NCI-H524 treated with DMSO at 0.1 percent for 48 hours (cell line): ENCODE measurements at regions not wholly inside any gene's neighbourhood (a gene's known extent, or its start where the extent isn't known, plus 50 kb on each side); places are given as distances from the start of the nearest gene placed in this dataset.
"Not testable (repeated sequence)": the region's sequence is repeated elsewhere in the genome, so short reads cannot be mapped to it uniquely, and the experiment has no call there.

Source experiments
- DNase-seq: peaks from one replicate; lab custom pipeline; 2025; lab: John Stamatoyannopoulos, UW

DNA sequence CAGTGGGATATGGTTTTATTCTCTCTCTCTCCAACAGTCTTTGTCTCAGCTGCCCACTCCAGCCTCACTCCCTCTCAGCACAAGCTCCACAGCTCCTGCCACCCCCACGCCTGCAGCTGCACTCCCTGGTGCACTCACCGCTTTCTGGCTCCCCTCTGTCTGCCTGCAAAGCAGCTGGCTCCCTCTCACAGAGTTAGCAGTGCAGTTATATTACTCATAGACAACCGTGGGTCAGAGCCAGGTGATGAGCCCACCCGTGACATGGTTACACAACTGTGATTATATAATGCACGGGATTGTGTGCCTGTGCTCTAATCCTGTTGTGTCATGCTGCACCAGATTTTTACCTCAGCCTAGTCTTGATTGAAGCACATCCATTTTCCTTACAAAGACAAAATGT, 276.9 kb upstream of the CHAC2 start:
- DNase-seq, result no peak

DNA sequence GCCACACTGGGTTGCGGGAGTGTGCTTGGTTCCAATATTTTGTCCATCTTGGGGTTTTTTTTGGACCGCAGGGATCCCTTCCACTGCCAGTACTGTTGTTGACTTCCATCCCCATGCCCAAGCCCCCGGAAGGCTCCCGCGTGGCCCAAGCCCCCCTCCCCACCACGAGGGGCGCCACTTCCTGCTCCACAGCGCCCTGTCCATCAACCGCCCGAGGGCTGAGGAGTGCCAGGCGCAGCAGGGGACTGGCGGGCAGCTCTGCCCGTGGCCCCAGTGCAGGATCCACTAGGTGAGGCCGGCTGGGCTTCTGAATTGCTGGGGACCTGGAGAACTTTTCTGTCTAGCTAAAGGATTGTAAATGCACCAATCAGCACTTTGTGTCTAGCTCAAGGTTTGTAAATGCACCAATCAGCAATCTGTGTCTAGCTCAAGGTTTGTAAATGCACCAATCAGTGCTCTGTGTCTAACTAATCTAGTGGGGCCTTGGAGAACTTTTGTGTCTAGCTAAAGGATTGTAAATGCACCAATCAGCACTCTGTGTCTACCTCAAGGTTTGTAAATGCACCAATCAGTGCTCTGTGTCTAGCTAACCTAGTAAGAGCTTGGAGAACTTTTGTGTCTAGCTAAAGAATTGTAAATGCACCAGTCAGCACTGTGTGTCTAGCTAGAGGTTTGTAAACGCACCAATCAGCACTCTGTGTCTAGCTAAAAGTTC, 281.3 kb upstream of the CHAC2 start:
- DNase-seq, result not testable (repeated sequence)

DNA sequence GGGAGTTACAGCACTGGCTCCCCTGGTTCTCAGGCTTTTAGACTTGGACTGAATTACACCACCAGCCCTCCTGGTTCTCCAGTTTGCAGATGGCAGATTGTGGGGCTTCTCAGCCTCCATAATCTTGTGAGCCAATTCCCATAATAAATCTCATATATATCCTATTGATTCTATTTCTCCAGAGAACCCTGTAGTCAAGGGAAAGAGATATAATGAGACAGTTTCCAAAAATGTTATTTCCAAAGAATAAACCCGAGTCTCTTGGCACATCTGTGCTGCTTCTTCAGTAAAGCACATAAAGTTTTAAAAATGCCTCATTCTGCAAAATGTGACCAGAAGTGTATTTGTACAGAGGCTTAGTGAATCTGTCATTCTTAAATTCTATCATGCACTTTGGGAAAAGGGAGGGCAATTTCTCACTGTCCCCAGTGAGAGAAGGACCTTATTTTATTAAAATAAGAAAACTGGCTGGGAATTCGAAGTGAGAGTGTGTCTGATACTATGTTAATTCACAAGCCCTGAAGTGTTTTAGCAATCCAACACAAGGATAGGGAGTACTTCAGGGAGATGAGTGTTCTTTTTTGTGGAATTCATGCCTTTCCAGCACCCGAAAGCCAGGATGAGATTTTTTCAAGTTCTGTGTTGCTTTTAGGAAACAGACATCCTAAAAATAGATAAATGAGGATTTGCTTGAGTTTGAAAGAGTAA, 282.4 kb upstream of the CHAC2 start:
- DNase-seq, result no peak

DNA sequence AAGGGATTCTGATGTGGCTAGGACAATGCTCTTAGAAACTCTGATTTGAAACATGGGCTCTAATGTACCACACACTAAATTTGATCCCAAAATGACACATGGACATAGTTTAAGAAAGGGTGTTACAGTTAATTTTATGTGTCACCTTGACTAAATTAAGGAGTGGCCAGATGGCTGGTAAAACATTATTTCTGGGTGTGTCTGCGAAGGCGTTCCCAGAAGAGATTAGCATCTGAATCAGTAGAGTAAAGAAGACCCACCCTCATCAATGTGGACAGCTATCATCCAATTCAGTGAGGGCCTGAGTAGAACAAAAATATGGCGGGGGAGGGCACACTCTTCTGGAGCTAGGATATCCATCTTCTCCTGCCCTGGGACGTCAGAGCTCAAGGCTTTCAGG, 283.1 kb upstream of the CHAC2 start:
- no peak for DNase-seq

DNA sequence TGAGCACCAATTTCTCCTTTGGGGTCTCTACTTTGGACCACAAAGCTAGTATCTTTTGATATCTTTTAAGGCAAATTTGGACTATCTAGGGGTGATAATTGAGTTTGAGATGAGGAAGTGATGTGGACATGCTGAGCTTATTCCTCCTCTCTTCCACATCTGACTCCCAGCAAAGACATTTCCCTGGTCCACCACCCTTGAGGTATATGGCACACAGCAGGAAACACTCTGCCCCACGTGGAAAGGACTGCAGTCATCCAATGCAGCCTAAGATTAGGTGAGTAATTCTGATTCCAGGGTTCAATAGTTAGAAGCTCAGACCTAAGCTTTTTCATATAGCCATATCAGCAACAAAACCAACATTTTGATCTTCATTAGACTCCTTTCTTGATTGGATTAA, 290.1 kb upstream of the CHAC2 start:
- DNase-seq, result no peak

DNA sequence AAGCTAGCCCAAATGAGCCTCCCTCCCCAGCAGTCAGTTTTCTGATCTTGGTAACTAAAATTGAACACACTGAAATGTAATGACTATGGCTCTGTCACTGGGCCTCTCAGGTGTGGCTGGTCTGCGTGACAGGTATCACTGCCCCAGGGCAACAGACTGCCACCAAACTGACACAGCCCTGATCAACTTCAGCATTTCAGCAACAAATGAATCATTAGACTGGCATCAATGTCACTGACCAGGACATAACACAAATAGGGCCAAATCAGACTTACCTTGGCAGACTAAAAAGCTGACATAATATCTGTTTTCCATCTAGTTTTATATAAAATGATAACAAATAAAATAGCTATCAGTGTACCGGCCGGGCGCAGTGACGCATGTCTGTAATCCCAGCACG, 290.8 kb upstream of the CHAC2 start:
- DNase-seq, result no peak

DNA sequence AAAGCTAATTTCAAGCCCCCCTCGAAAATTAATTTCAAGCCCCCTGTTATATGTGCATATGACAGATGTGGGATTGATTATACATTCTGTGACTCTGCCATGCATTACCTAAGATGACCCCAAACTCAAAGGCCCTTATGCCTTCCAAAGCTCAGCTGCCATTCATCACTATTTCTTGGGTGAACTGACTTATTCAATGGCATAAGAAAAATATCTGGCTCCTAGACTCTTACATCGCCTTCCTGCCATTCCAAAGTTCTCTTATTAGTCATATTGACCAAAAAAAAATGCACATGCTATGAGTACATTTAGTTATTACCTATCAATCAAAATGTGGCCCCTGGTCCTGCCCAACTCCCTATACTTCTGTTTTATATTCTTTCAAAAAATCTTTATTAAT, 291.8 kb upstream of the CHAC2 start:
- no peak for DNase-seq

DNA sequence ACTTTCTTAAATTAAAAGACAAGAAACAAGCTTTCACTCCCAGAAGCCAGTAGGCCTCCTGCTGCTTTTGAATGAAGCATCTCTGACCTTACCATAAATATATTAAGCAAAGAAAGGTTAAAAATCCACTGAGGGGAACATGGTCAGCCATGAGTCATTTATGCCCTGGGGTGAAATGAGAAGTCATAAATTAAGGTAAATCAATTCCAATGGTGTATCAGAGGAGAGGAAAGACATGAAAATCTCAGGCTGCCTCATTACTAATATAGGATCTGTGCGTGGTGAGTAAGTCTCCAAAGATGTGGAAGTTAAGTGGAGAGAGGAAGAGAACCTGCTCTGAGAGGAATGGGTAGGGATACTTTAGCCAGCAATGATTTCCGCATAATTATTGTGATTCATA, 292.3 kb upstream of the CHAC2 start:
- no peak for DNase-seq

DNA sequence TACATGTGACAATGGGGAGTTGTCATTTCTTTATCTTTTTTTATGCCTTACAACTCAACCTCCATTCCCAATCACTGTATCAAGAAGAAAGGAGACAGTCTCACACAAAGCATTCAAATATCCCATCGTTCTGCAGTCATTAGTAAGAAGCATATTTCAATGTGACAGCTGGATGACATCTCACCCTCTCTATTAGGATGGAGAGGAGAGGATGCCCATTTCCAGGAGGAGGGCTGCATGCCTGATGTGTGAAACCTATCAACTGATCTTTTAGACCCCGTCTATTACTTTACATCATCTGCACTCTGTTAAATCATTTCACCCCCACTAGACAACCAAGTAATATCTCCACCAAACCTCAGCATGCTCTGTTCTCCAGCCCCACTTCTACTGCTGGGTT, 292.7 kb upstream of the CHAC2 start:
- DNase-seq, result no peak

DNA sequence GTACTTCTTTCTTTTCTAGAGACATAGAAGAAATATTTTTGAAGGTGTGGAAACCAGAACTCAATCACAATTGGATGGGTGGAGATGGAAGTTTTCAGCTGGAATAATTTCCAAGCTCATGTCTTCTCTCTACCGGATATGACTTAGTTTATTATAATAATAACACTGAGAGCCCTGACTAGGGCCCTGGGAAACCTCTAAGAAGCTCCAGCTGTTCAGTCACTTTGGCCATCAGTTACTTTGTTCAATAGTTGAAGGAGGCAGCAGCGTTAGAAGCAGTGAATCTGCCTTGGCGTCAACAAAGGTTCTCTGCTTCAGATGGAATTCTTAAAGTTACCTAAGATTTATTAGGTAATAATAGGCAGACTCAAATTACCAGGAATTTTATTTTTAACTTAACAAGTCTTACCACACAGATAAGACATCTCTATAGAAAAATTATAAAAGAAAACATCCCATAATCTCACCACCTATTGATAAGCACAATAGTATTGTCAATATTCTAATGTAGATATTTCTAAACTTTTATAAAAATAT, 293.8 kb upstream of the CHAC2 start:
- DNase-seq, result no peak

DNA sequence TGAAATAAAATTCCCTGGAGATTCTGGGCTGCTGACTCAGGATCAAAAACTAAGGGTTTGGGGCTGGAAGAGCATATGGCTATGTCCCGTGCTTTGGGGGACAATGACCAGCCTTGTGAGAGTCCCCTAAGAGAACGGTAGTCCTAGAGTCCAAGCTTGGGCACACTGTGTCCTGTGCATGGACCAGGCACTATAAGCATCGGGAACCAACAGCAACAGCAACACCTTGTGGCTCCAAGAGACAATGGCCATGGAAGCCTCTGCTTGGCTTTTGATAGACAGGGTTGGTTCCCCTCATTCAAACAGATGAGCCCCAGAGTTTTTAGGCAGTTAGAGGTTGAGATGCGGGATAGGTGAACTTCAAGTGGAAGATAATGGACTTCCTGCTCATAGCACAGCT, 294.4 kb upstream of the CHAC2 start:
- DNase-seq, result no peak

DNA sequence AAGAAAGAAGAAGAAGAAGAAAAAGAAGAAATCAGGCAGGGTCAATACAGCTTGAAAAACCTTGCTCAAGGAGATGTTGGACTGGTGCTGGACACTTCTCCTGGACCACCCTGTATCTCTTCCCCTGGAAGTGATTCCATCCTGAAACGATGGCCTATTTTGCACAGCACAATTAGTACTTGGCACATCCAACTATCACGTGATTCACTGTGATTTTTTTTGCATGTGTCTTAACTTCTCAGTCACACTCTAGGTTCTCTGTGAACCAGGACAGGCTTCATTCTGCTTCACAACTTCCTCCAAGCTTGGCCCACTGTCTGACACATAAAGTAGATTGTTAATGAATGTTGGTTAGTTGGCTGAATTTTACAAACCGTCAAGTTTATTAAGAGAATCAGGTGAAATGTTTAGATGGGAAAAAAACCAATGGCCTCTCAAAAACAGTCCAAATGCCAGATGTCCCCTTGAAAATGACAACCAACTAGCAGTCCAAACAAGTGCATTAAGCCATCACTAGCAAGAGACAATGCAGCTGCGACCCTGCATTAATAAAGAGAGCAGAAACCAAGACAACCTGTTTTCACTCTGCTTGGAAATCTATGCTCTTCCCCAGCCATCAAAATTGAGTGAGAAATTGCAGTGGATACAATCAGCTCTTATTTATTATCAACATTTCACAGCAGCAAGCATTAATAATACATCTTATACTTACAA, 300.0 kb upstream of the CHAC2 start:
- DNase-seq, result no peak

DNA sequence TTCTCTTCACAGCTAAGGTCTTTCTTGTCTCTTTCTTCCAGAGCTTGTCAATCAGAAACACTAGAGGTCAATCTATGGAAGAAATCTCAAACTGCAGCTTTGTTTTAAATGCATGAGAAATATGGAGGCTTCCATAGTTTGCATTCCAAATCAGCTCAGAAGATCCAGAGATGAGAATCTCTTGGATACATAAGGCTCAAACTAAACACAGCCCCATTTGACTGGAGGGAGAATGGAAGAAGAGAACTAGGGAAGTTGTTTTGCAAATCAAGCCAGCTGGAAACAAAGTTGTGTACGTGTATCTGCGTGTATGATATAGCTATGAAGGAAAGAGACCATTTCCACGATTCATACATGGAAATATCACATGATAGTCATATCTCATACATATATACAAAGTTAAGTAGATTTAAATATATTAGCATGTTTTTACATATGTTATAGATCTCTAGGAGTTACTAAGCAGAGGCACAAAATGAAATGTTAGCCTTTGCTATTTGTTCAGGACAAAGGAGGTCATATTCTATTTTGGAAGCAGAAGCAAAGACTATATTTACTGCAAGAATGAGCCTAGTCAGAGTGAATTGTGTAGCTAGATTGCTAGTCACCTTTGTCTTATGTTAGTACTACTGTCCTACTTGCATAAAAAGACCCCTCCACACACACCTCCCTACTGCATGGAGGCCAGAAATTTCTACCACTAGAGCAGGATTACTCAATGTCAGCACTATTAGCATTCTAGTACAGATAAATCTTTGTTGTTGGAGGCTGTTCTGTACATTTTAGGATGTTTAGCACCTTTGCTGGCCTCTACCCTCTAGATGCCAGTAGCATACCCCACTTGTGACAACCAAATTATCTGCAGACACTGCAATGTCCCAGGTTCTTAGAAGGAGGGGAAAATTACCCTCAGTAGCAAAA, 303.5 kb upstream of the CHAC2 start:
- DNase-seq, result no peak

DNA sequence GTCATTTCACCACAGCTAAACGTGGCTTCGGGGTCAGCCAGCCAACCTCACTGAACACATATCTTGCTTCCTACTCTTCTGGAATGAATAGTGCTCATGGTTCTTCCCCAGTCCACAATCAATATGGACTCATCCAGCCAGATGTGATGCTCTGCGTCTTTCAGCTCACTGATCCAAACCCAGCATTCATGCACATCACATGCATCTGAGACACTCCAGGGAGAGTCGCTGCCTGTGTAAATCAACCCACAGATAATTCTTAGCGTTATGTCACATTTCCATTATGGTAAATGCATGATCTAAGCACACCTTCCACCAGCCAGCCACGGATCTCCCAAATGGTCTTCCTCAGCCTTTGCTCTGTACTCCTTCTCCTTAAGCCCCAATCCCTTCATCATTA, 306.7 kb upstream of the CHAC2 start:
- no peak for DNase-seq

DNA sequence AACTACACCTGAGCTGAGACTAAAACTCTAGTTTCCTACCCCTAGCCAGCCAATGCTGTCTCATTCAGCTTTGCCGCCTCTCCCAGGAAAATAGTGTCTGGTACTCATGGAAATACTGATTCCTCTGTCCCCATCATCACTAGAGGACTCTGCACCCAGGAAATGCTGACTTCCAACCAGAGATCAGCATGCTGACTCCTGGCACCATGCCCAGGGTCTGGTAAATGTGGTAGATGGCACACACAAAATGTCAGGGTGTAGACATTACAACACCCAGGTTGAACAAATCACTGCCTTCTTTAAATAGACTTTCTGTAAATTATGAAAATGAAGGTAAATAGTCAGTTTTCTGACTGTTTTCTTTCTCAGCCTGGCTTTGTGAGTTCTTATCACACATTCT, 307.3 kb upstream of the CHAC2 start:
- DNase-seq, result no peak

DNA sequence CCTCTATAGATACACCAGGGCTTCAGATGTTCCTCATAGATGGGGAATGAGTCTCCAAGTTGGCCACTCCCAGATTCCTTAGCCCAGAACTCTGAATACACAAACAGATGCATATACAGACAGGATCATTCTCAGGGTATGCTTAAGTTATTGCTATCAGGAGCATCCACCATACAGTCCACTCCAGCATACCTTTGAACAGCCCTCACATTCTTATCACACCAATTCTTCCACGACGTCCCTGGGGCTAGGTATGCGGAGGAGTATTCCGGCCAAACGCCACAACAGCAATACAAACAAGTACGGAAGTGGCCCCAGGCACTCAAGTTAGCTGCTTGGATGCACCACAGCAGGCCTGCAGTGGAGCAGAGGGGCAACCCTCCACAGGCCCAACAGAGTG, 312.5 kb upstream of the CHAC2 start:
- DNase-seq, result no peak

DNA sequence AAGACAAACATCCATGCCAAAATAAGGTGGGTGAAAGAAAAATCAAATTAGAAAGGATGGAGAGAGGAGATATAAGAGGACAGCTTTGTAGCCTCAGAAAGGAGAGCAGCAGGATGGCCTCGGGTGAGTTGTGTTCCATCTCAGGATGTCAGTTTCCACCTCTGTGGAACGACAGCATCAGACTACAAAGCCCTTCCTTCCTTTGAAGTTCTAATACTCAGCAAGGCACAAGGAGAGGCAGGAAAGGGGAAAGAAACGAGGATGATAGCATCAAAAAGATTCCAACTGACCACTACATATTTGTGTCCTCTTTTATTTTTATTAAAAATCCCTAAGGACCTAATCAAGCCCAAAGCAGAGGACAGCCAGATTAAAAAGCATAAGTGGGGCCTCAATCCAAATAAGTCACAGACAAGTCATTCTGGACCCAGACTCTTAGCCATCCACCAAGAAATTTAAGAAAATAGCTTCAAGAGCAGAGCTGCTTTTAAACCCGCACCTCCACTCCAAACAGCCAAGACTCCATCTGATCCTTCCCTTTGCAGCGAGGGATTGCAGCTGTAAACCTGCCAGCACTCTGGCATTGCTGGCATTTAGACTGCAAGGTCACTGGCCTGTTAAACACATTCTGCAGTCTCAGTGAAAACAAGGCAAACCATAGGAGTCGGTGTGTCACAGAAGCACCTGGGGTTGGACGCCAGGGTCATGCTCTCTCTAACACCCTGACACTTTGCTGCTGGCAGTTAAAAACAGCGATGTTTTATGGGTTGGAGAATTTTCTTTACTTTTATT, 314.5 kb upstream of the CHAC2 start:
- DNase-seq, result no peak

DNA sequence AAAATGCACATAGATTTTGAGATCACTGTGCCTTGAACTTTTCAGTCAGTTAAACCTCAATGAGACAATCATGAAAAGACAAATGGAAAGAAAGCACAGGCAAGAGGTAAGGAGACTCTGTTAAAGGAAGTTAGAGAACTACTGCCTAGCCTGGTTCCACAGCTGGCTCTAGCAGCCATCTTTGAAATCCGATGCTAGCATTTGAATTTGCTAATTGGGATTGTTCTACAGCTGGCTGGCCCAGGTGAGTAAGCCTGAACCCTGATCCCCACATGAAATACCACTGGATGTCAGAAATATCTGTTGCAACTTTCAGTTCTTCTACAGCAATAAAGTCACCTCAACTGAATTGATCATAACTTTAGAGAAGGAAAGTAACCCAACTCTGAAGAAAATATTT, 315.2 kb upstream of the CHAC2 start:
- DNase-seq, result no peak

DNA sequence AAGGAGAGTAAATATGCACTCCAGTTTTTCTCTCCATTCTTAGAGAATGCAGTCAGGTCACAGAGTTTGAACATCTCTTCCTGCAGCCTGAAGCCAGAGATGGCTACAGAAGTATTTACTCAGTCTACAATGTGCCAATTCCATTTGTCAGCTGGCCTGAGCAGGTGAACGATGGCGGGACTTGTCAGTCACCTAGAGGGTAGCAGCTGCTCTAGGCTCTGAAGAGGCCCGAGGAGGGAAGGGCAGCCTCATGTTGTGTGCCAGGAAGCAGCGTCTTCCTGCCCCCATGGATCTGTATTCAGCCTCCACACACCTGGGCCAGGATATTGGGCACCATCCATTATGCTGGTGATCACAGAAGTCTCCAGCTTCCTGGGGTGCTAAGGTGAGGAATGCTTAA, 316.7 kb upstream of the CHAC2 start:
- no peak for DNase-seq

DNA sequence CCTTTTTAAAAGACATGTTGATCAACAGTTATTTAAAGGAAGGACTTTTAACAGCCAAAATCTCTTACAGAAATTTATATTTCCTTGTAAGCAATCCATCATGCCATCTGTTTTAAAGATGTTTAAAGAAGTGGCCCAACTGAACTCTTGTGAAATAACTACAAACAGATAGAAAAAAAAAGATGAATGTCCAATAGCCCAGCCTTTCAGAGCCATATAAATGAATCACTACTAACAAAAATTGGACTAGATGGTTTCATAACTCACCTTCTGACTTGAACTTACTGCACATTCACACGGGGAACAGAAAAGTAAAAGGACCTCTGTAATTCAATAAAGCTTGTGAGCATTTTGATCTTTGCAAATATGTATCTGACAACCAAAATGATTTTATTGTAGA, 319.0 kb upstream of the CHAC2 start:
- DNase-seq, result no peak

DNA sequence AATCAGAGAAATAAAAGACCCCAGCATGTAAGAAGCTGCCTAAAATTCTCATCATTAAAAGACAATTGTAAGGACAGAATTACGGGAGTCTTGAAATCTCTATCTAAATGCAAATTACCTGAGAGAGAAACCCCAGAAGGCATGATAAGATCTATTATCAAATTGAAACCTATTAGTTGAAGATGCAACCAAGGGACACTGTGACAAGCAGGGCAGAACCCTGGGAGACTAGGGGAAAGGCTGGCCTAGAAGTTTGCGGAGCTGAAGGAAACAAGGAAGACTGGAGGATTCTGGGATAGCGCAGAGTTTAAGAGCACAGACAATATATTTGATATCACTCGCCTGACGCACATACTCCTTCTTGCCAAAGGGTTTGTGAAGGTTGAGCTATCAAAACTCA, 319.5 kb upstream of the CHAC2 start:
- DNase-seq, result no peak
